SK-N-SH (cell line): ENCODE measurements at regions not wholly inside any gene's neighbourhood (a gene's known extent, or its start where the extent isn't known, plus 50 kb on each side); places are given as distances from the start of the nearest gene placed in this dataset.

Source experiments
- CTCF ChIA-PET: fragments of 300-600, 350-600 bp; formaldehyde crosslinking; extraction: SDS; loops from one replicate; lab custom pipeline; 2021; lab: Yijun Ruan, JAX
- POLR2A ChIA-PET: fragments of 350-600 bp; sonication (Branson Sonifier 250); formaldehyde crosslinking; extraction: SDS; loops from one replicate; lab custom pipeline; 2020; ENCODE audit warnings: antibody characterized with exemption, inconsistent platforms; lab: Yijun Ruan, JAX
- DNase-seq: peaks from one replicate; pipeline ENCODE4 v3.0.0; 2012
- H2AFZ ChIP-seq: fragments of 200-600 bp; sonication (generic); 2 replicates; pipeline ENCODE4 v1.8.1; 2016; ENCODE audit warnings: antibody characterized with exemption, mild to moderate bottlenecking, low read depth
- H3F3A ChIP-seq: fragments of 200-600 bp; sonication (generic); replicated peaks from 2 replicates; pipeline ENCODE3; 2016; ENCODE audit warnings: antibody characterized with exemption, mild to moderate bottlenecking; ENCODE audit not compliant: insufficient read depth
- H3K27ac ChIP-seq, 2 experiments: fragments of 200-500 bp in 1 of 2; fragments of 200-600 bp in 1 of 2; sonication (Bioruptor generic) in 1 of 2; sonication (generic), shearing (Covaris generic) in 1 of 2; 2 replicates each; pipeline versions ENCODE4 v1.5.1 to v1.6.1; 2014 to 2016; ENCODE audit warnings: low read depth in 2 of 2, inconsistent platforms in 1 of 2, low read length in 1 of 2, mild to moderate bottlenecking in 1 of 2, mixed read lengths in 1 of 2
- H3K27me3 ChIP-seq: fragments of 200-600 bp; sonication (generic), shearing (Covaris generic); 2 replicates; pipeline ENCODE4 v1.6.1; 2016; ENCODE audit warnings: mixed run types; ENCODE audit not compliant: insufficient read depth
- H3K36me3 ChIP-seq, 2 experiments: fragments of 200-500 bp in 1 of 2; fragments of 200-600 bp in 1 of 2; sonication (Bioruptor generic) in 1 of 2; sonication (generic) in 1 of 2; replicated peaks in 1 of 2; 2 replicates each; pipeline versions ENCODE3 to v1.5.1; 2014 to 2016; ENCODE audit warnings: low read length in 1 of 2, mild to moderate bottlenecking in 1 of 2; ENCODE audit not compliant: insufficient read depth in 2 of 2, control insufficient read depth in 1 of 2
- H3K4me1 ChIP-seq, 2 experiments: fragments of 200-500 bp in 1 of 2; fragments of 200-600 bp in 1 of 2; sonication (Bioruptor generic) in 1 of 2; sonication (generic), shearing (Covaris generic) in 1 of 2; 2 replicates each; pipeline versions ENCODE4 v1.5.1 to v1.6.1; 2014 to 2016; ENCODE audit warnings: low read depth in 1 of 2, low read length in 1 of 2, mixed run types in 1 of 2; ENCODE audit not compliant: insufficient read depth in 2 of 2, control insufficient read depth in 1 of 2
- H3K4me2 ChIP-seq: fragments of 200-600 bp; sonication (generic), shearing (Covaris generic); 2 replicates; pipeline ENCODE4 v1.6.1; 2017; ENCODE audit warnings: mixed run types
- H3K4me3 ChIP-seq, 2 experiments: fragments of 200-500 bp in 1 of 2; fragments of 200-600 bp in 1 of 2; sonication (Bioruptor generic) in 1 of 2; sonication (generic), shearing (Covaris generic) in 1 of 2; 2 replicates each; pipeline versions ENCODE4 v1.5.1 to v1.8.1; 2014 to 2016; ENCODE audit warnings: low read depth in 2 of 2, inconsistent platforms in 1 of 2, low read length in 1 of 2, mild to moderate bottlenecking in 1 of 2, mixed read lengths in 1 of 2, moderate library complexity in 1 of 2
- H3K79me2 ChIP-seq: fragments of 200-600 bp; sonication (generic); 2 replicates; pipeline ENCODE4 v1.8.1; 2017; ENCODE audit warnings: mild to moderate bottlenecking; ENCODE audit not compliant: insufficient read depth
- H3K9ac ChIP-seq: fragments of 200-600 bp; sonication (generic); 2 replicates; pipeline ENCODE4 v1.6.1; 2017; ENCODE audit warnings: mixed run types
- H3K9me2 ChIP-seq: fragments of 200-600 bp; sonication (generic); 2 replicates; pipeline ENCODE4 v1.6.1; 2017; ENCODE audit warnings: mixed run types
- H3K9me3 ChIP-seq: fragments of 200-600 bp; sonication (generic); 2 replicates; pipeline ENCODE4 v1.6.1; 2017; ENCODE audit warnings: mixed run types, mild to moderate bottlenecking, moderate library complexity
- H4K20me1 ChIP-seq: fragments of 200-600 bp; sonication (generic); 2 replicates; pipeline ENCODE4 v1.6.1; 2017; ENCODE audit warnings: mild to moderate bottlenecking, mixed run types; ENCODE audit not compliant: insufficient read depth
- CHD2 ChIP-seq: fragments of 150-350 bp; IDR thresholded peaks from 2 replicates; pipeline ENCODE4 v1.6.1; 2018; ENCODE audit warnings: low read length; ENCODE audit not compliant: partially characterized antibody
- ELF1 ChIP-seq: IDR thresholded peaks from 2 replicates; pipeline ENCODE4 v1.4.0; 2012
- EZH2phosphoT487 ChIP-seq: fragments of 200-600 bp; sonication (generic); IDR thresholded peaks from 2 replicates; pipeline ENCODE4 v1.6.1; 2017; ENCODE audit warnings: low read depth, mixed run types, mild to moderate bottlenecking, antibody characterized with exemption, moderate library complexity, borderline replicate concordance
- FOSL2 ChIP-seq: IDR thresholded peaks from 2 replicates; pipeline ENCODE4 v1.4.0; 2012; ENCODE audit warnings: low read depth, mild to moderate bottlenecking, moderate library complexity, borderline replicate concordance
- GABPA ChIP-seq: IDR thresholded peaks from 2 replicates; pipeline ENCODE4 v1.4.0; 2012; ENCODE audit warnings: low read depth, mild to moderate bottlenecking
- GATA2 ChIP-seq: sonication (generic); formaldehyde crosslinking; IDR thresholded peaks from 2 replicates; pipeline ENCODE4 v1.5.0; 2020; ENCODE audit warnings: mild to moderate bottlenecking, missing genetic modification reagents
- MEF2A ChIP-seq: IDR thresholded peaks from 2 replicates; pipeline ENCODE4 v1.4.0; 2012; ENCODE audit warnings: low read depth, borderline replicate concordance
- MXI1 ChIP-seq: IDR thresholded peaks from 2 replicates; pipeline ENCODE4 v1.6.1; 2012; ENCODE audit warnings: mild to moderate bottlenecking, low read depth, low read length, improper control_type of control experiment
- POLR2AphosphoS5 ChIP-seq: IDR thresholded peaks from 2 replicates; pipeline ENCODE4 v1.6.1; 2012; ENCODE audit warnings: low read depth, low read length
- RFX5 ChIP-seq: IDR thresholded peaks from 2 replicates; pipeline ENCODE4 v1.6.1; 2012; ENCODE audit warnings: mild to moderate bottlenecking, improper control_type of control experiment, low read length
- RXRA ChIP-seq: IDR thresholded peaks from 2 replicates; pipeline ENCODE4 v1.4.0; 2012; ENCODE audit warnings: low read depth, mild to moderate bottlenecking, borderline replicate concordance
- TCF12 ChIP-seq: IDR thresholded peaks from 2 replicates; pipeline ENCODE4 v1.4.0; 2012
- YY1 ChIP-seq: IDR thresholded peaks from 2 replicates; pipeline ENCODE4 v1.4.0; 2012; ENCODE audit warnings: low read depth, mild to moderate bottlenecking
- ZBTB33 ChIP-seq: IDR thresholded peaks from 2 replicates; pipeline ENCODE4 v1.4.0; 2012; ENCODE audit warnings: low read depth, borderline replicate concordance
- WGBS: methylation state at CpG from one replicate; pipeline ENCODE4 v1.1.6; 2017; ENCODE audit warnings: low lambda C conversion rate; 5-methylcytosine and 5-hydroxymethylcytosine counted together
- TF ChIP-seq, protein P1 (sequence below): IDR thresholded peaks from 2 replicates; pipeline ENCODE4 v1.4.0; 2012; ENCODE audit warnings: low read depth, borderline replicate concordance
- TF ChIP-seq, protein P2 (sequence below): IDR thresholded peaks from 2 replicates; pipeline ENCODE4 v1.6.1; 2012; ENCODE audit warnings: mild to moderate bottlenecking, low read depth, low read length, moderate library complexity
- TF ChIP-seq, protein P3 (sequence below): IDR thresholded peaks from 2 replicates; pipeline ENCODE4; 2012

GRCh38 chr1:217953330-217953729 is 322.2 kb downstream of the SPATA17 start (continued):
- TF ChIP-seq RFX5 (no peak), TCF12 (no peak), FOSL2 (no peak)

DNA sequence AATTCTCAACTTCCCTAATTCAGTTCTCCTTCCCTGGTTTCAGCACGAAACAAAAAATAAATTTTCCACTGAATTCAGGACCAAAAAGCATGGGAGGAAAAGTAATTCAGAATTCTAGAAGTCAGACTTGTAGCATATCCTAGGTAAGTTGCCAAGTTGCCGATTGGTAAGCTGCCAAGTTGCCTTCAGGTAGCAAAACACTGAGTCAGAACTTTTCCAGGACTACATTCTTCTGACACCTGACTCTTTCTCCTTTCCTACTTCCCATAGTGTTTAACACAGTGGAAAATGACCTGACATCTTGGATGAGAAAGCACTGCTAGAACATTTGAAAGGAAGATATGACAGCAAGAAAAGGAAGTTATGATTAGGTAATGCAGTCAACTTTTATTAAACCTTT is 322.8 kb downstream of the SPATA17 start:
- CTCF ChIA-PET, result no interaction called here
- no peaks in the 10 kb centered on the region for H3K36me3 ChIP-seq

More for the DNA sequence above, 322.8 kb downstream of the SPATA17 start:
- Histone ChIP-seq H3K4me1 (no peaks in the 10 kb centered on the region), H3K9ac (no peak overlapping the region), H2AFZ (no peak overlapping the region), H3K4me2 (no peak overlapping the region), H3K9me2 (no peaks in the 10 kb centered on the region), H3K27ac (no peak overlapping the region), H3K79me2 (no peaks in the 10 kb centered on the region), H3K9me3 (no peaks in the 10 kb centered on the region), H3K27me3 (no peaks in the 10 kb centered on the region), H3F3A (no peaks in the 10 kb centered on the region), H3K4me3 (no peak overlapping the region), H4K20me1 (no peaks in the 10 kb centered on the region)
- TF ChIP-seq RFX5 (no peak), ELF1 (no peak), GATA2 (CRISPR knock-in tag) (no peak), YY1 (no peak), MXI1 (no peak), ZBTB33 (no peak), POLR2AphosphoS5 (no peak), EZH2phosphoT487 (no peak), MEF2A (no peak), RXRA (no peak), FOSL2 (no peak), CHD2 (no peak), GABPA (no peak)
- TF ChIP-seq, protein P1, sequence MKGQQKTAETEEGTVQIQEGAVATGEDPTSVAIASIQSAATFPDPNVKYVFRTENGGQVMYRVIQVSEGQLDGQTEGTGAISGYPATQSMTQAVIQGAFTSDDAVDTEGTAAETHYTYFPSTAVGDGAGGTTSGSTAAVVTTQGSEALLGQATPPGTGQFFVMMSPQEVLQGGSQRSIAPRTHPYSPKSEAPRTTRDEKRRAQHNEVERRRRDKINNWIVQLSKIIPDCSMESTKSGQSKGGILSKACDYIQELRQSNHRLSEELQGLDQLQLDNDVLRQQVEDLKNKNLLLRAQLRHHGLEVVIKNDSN, result no peak
- TF ChIP-seq, protein P2, sequence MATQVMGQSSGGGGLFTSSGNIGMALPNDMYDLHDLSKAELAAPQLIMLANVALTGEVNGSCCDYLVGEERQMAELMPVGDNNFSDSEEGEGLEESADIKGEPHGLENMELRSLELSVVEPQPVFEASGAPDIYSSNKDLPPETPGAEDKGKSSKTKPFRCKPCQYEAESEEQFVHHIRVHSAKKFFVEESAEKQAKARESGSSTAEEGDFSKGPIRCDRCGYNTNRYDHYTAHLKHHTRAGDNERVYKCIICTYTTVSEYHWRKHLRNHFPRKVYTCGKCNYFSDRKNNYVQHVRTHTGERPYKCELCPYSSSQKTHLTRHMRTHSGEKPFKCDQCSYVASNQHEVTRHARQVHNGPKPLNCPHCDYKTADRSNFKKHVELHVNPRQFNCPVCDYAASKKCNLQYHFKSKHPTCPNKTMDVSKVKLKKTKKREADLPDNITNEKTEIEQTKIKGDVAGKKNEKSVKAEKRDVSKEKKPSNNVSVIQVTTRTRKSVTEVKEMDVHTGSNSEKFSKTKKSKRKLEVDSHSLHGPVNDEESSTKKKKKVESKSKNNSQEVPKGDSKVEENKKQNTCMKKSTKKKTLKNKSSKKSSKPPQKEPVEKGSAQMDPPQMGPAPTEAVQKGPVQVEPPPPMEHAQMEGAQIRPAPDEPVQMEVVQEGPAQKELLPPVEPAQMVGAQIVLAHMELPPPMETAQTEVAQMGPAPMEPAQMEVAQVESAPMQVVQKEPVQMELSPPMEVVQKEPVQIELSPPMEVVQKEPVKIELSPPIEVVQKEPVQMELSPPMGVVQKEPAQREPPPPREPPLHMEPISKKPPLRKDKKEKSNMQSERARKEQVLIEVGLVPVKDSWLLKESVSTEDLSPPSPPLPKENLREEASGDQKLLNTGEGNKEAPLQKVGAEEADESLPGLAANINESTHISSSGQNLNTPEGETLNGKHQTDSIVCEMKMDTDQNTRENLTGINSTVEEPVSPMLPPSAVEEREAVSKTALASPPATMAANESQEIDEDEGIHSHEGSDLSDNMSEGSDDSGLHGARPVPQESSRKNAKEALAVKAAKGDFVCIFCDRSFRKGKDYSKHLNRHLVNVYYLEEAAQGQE, result no peak
- TF ChIP-seq, protein P3, sequence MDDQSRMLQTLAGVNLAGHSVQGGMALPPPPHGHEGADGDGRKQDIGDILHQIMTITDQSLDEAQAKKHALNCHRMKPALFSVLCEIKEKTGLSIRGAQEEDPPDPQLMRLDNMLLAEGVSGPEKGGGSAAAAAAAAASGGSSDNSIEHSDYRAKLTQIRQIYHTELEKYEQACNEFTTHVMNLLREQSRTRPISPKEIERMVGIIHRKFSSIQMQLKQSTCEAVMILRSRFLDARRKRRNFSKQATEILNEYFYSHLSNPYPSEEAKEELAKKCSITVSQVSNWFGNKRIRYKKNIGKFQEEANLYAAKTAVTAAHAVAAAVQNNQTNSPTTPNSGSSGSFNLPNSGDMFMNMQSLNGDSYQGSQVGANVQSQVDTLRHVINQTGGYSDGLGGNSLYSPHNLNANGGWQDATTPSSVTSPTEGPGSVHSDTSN, result no peak
- 38% methylated on average over 2 of the region's 2 CpGs for WGBS
- DNase-seq, result no peak
- POLR2A ChIA-PET, result no interaction called here
